Thoracic aorta (tissue), 2 donors: ENCODE measurements at regions not wholly inside any gene's neighbourhood (a gene's known extent, or its start where the extent isn't known, plus 50 kb on each side); places are given as distances from the start of the nearest gene placed in this dataset.
A peak's percentile ranks its signal among the peaks of the same experiment; 100 is the strongest.

Experiments
- ATAC-seq: fragments of 150-250 bp; one replicate; pipeline ENCODE4 v1.8.0; 2017; ENCODE audit warnings: low read depth; ENCODE audit not compliant: insufficient number of reproducible peaks, low FRiP score
- DNase-seq: peaks from one replicate; pipeline ENCODE4 v3.0.0-alpha.2; 2020; ENCODE audit warnings: low spot score
- H3K27ac ChIP-seq, 2 donors: fragments of 200-600 bp; sonication (generic); 1 replicate in 1 of 2; 2 replicates in 1 of 2; pipeline ENCODE4 v1.5.1; 2016; ENCODE audit warnings: mild to moderate bottlenecking in 2 of 2, moderate library complexity in 2 of 2
- H3K27me3 ChIP-seq: fragments of 200-600 bp; sonication (generic); replicated peaks from 2 replicates; pipeline ENCODE4 v1.6.0; 2016; ENCODE audit warnings: mild to moderate bottlenecking; ENCODE audit not compliant: insufficient read depth
- H3K36me3 ChIP-seq: fragments of 200-600 bp; sonication (generic); one replicate; pipeline ENCODE4 v1.5.1; 2016
- H3K4me1 ChIP-seq, 2 donors: fragments of 200-600 bp; sonication (generic); 1 replicate in 1 of 2; 2 replicates in 1 of 2; pipeline versions ENCODE4 v1.5.1 to v1.6.0; 2016; ENCODE audit warnings: low read depth in 2 of 2, mild to moderate bottlenecking in 1 of 2; ENCODE audit not compliant: control insufficient read depth in 1 of 2
- H3K4me3 ChIP-seq: fragments of 200-600 bp; sonication (generic); 2 replicates; pipeline ENCODE4 v1.5.1; 2016; ENCODE audit warnings: mild to moderate bottlenecking
- H3K9me3 ChIP-seq: fragments of 200-600 bp; sonication (generic); 2 replicates; pipeline ENCODE4 v1.5.1; 2016
- TF ChIP-seq, protein P1 (sequence below): fragments of 200-600 bp; sonication (generic); IDR thresholded peaks from one replicate; pipeline ENCODE4 v1.5.1; 2019; ENCODE audit warnings: antibody characterized with exemption

DNA sequence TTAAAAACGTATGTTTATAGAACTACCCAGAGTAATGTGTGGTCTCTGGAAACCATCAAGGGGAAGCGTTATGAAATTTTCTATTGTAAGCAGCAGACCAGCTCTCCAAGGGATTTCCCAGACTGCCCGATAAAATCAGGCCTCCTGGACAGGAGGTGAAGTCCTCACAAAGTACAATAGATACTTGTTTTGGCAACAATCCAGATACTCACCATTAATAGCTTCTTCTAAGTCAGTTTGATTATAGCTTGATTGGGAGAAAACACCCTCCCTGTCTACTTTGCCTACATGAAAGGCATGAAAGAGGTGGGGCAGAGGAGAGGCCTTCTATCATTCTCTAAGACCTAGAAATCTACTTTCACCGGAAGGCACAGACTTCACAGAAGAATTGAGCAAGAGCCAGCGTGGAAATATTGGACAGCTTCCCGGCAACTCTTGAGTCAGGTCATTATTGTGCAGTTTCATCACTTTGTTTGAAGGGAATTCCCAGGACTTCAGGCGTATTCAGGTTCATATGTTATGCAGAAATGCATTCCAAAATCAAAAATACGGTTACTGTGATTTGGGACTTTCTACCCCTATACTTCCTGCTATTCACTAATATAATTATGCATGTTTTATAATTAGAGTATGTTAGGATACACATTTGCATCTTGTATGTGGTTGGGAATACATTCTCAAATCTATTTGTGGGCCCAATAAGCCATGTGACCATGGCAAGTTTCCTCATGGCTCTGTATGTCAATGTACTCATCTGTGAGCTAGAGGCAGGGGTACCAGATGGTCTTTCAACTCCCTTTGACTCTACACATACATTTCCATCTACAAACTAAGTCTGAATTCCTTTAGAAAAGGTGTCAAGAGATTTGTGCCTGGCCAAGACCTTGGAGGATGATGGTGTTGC is 103.5 kb downstream of the CD47 start:
- no peaks in the 10 kb centered on the region for H3K36me3 ChIP-seq
- peak overlapping the region; percentile 21 to 62 for H3K27ac ChIP-seq
- peak; percentile 79 for DNase-seq
- no peaks in the 10 kb centered on the region for H3K27me3 ChIP-seq
- H3K4me3 ChIP-seq = no peak overlapping the region
- TF ChIP-seq, protein P1, sequence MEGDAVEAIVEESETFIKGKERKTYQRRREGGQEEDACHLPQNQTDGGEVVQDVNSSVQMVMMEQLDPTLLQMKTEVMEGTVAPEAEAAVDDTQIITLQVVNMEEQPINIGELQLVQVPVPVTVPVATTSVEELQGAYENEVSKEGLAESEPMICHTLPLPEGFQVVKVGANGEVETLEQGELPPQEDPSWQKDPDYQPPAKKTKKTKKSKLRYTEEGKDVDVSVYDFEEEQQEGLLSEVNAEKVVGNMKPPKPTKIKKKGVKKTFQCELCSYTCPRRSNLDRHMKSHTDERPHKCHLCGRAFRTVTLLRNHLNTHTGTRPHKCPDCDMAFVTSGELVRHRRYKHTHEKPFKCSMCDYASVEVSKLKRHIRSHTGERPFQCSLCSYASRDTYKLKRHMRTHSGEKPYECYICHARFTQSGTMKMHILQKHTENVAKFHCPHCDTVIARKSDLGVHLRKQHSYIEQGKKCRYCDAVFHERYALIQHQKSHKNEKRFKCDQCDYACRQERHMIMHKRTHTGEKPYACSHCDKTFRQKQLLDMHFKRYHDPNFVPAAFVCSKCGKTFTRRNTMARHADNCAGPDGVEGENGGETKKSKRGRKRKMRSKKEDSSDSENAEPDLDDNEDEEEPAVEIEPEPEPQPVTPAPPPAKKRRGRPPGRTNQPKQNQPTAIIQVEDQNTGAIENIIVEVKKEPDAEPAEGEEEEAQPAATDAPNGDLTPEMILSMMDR = no peak
- H3K4me1 ChIP-seq = peaks cover 26 to 34% of the 10 kb centered on the region in 2 donors
- no peaks in the 10 kb centered on the region for H3K9me3 ChIP-seq
- ATAC-seq = peak; percentile 85

DNA sequence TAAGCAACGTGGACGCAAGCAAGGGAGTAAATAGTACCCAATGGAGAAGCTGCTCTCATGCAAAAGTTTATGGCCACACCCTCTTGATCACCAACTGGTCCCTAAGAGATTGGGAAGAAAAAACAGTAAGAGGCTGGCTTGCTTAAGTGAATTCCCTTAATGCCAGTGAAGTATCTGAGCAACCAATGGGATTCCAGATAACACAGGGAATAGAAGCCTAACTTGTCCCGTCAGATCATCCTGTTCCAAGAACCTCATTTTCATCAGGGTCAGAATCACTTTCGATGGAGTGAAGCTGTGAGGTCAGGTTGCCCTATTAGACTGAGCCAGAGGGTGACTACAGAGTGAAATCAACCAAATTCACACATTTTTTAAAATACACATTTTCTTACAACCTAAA is 104.3 kb downstream of the CD47 start:
- no peaks in the 10 kb centered on the region for H3K36me3 ChIP-seq
- H3K9me3 ChIP-seq = no peaks in the 10 kb centered on the region
- no peaks in the 10 kb centered on the region for H3K27me3 ChIP-seq
- TF ChIP-seq, protein P1 = no peak
- peak overlapping the region; percentile 21 to 62 for H3K27ac ChIP-seq
- H3K4me3 ChIP-seq = no peak overlapping the region
- DNase-seq (no peak), ATAC-seq (no peak)
- H3K4me1 ChIP-seq = peaks cover 26 to 40% of the 10 kb centered on the region in 2 donors

DNA sequence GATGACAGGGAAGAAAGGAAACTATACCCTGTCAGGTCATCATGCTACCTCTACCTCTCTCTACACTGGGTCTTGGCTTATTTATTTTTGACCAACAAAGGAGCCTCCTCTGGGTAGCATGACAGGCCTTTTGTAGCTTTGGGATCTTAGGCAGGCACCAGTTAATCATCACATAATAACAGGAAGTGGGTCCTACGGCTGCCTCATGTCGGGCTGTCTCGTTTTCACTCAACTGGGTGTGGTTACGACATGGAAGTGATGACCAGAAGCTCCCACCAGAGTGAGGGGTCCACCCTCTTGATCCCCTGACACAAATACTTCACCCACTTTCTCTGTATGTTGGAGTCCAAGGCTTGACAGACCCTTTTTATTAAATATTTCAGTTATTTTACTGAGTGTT is 105.3 kb downstream of the CD47 start:
- no peak overlapping the region for H3K4me3 ChIP-seq
- DNase-seq (no peak), ATAC-seq (no peak)
- H3K27ac ChIP-seq = no peak overlapping the region
- peaks cover 26 to 42% of the 10 kb centered on the region in 2 donors for H3K4me1 ChIP-seq
- H3K9me3 ChIP-seq = no peaks in the 10 kb centered on the region
- no peaks in the 10 kb centered on the region for H3K27me3 ChIP-seq
- H3K36me3 ChIP-seq = no peaks in the 10 kb centered on the region
- TF ChIP-seq, protein P1 = no peak

- no peaks in the 10 kb centered on the region for H3K27me3 ChIP-seq
- no peak overlapping the region for H3K27ac ChIP-seq
- TF ChIP-seq, protein P1 = no peak
- DNase-seq (no peak), ATAC-seq (no peak)
- no peaks in the 10 kb centered on the region for H3K36me3 ChIP-seq
- H3K4me1 ChIP-seq = peaks cover 18 to 30% of the 10 kb centered on the region in 2 donors
- H3K9me3 ChIP-seq = no peaks in the 10 kb centered on the region
- H3K4me3 ChIP-seq = no peak overlapping the region
Observed at GRCh38 chr3:107983247-107983646, 107.6 kb downstream of the CD47 start.

- Histone ChIP-seq H3K4me3 (no peak overlapping the region), H3K27ac (no peak overlapping the region), H3K27me3 (no peaks in the 10 kb centered on the region), H3K9me3 (no peaks in the 10 kb centered on the region), H3K4me1 (peaks cover 11 to 19% of the 10 kb centered on the region in 2 donors), H3K36me3 (no peaks in the 10 kb centered on the region)
- ATAC-seq = no peak
- no peak for DNase-seq
- TF ChIP-seq, protein P1 = no peak
Observed at GRCh38 chr3:107982165-107982564, 108.7 kb downstream of the CD47 start.
